ENCODE measurements at regions not wholly inside any gene's neighbourhood (a gene's known extent, or its start where the extent isn't known, plus 50 kb on each side); places are given as distances from the start of the nearest gene placed in this dataset.

DNA sequence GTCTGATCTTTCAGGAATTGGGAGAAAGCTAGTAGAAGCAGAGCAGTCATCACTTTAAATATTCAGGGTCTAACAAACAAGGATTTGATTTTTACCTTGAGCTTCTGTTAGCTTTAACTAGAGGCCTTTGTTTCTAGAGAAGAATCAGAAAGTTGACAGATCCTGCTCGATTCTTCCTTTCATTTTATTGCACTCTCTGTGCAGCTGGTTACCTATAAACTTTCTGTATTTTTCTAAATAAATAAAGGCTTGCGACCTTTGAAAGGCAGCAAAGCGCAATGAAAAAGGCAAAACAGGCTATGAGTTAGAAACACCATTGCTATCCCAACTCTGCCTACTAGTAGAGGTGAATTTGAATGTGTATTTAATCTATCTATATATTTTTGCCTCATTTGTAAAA is 101.4 kb upstream of the NPY2R start:
- DNase-seq, result no peak

DNA sequence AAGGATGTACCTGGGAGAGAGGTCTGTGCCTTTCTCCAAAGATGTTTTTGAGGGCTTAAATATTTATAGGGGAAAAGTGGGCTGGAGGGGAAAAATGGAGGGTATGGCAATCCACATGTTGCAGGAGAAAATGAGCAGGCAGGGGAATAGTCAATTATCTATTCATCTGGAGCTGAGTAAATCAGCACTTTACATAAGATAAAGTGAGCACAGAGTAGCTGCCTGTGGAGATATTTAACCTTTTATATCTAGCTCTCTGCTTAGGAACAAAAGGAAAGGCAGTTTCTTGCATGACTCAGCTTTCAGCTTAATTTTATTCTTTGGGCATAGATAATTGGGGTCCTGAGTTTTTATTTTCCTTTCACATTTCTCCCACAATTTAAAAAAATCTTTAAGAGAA is 93.6 kb upstream of the NPY2R start:
- DNase-seq, result no peak

DNA sequence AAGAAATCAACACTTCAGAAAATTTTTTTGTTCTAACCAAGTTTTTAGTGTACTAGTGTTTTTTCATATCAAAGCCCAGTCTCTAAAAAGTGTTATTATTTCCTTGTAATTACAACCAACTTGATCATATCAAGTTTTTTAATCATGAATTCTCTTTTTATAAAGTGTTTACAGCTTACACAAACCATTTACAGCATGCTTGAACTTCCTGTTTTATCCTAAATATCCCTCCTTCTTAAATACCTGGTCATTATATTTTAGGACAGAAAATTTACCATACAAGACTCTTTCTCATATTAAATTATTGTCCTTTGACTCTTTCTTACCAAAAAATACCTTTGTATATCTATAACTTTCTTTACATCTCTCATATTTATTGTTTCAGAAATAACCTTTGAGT is 89.4 kb upstream of the NPY2R start:
- DNase-seq, result no peak

DNA sequence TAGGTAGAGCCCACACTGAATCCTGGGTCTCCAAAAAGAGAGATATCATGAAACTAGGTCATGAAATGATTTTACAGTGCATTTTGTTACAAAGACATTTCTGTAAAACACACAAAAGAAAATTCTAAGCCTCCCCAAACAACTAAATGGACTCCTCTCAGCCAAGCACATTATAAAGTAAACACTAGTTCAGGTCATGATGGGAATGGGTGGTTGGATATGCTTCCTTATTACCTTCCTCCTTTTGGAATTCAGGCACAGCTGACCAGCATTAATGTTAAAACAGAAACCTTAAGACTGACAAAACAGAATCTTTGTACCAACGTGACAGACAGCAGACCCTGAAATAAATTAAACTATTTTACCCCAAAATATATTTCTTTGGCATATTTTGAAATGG is 87.9 kb upstream of the NPY2R start:
- DNase-seq, result no peak

DNA sequence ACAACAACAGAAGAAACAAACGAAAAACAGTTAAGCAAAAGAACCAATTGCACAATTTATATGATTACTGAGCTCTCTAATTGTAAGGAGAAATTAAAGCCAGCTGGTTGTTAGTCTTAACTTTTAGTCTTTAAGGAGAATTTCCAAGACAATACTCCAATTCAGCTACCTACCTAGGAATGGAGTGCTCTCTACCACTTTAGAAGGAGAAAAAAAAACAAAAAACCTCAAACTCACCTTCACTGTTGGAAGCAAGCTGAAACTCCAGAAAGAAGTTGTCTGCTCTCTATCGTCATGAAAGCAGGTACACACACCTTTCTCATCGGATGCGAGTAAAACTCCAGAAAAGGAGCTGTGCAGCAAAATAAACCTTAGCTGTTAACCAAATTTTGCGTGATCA is 86.1 kb upstream of the NPY2R start:
- no peak for DNase-seq

DNA sequence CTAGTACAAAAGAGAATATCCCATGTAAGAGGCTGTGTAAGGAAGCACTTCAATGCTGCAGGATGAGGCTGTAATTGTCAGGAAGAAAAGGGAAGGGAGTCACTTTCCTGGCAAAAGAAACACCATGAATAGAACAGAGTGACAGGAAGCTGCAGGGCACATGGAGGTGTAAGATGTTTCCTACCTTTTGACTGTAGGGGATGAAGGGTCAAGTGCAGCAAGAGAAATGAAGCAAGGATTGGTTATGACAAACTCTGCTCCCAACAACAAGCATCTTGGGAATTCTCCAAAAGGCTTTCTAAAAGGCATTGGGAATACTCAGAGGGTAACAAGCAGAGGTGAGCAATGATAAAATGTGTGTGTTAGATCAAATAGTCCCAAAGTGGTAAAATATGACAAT is 74.3 kb upstream of the NPY2R start:
- DNase-seq, result no peak

DNA sequence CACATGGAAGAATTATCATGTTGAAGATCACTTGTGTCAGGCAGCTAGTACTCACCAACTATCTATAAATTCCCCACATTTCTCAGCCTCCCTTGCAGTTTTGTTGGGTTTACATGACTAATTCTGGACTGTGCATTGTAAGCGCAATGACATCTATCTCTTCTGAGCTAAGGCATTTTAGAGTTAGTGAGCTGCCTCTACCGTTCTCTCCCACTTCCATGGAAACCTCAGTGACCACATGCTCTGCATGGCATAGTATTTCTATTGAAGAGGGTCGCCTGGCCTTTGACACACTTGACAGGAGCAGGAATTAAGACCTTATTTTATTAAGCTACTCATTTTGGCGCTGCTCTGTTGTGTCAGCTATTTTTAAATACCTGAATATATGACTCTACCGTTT is 67.5 kb upstream of the NPY2R start:
- no peak for DNase-seq

DNA sequence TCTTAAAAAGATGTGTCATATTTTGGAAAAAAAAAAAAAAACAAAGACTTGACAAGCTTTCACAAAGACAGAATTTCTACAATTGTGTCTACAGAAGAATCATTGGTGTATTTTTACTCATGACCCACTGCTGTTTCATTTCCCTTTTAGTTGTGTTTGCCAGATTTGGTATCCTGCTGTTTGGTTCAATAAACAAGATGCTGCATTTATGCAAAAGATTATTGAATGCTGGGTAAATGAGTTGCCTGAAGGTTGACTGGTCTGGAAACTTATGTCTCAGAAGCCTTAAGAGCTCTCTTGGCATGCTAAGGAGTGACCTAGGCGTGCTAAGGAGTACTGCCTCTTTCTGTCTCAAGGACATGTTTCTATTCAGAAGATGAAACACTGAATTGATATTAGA is 64.9 kb upstream of the NPY2R start:
- DNase-seq, result no peak
